OCI-LY7 (cell line): ENCODE measurements at regions not wholly inside any gene's neighbourhood (a gene's known extent, or its start where the extent isn't known, plus 50 kb on each side); places are given as distances from the start of the nearest gene placed in this dataset.

Experiments
- BruUV-seq: library from RNA; stranded (reverse); fragments of 400-500 nt; replicated peaks from 2 replicates; lab custom pipeline; 2021; lab: Mats Ljungman, UMichigan
- CTCF ChIA-PET: fragments of 300-600 bp; sonication (Branson Sonifier 250); formaldehyde crosslinking; loops from one replicate; lab custom pipeline; 2022; ENCODE audit warnings: antibody characterized with exemption; ENCODE audit not compliant: unreplicated experiment; lab: Charles Lee
- POLR2A ChIA-PET: fragments of 300-600 bp; sonication (Branson Sonifier 250); formaldehyde crosslinking; loops from one replicate; lab custom pipeline; 2022; ENCODE audit warnings: antibody characterized with exemption; lab: Charles Lee
- DNase-seq: peaks from one replicate; pipeline ENCODE4 v3.0.0-alpha.2; 2015; ENCODE audit warnings: low spot score
- H2AFZ ChIP-seq: fragments of 200-600 bp; sonication (generic), shearing (Covaris generic); 2 replicates; pipeline ENCODE4 v1.6.1; 2014; ENCODE audit warnings: mild to moderate bottlenecking, antibody characterized with exemption, low read length, moderate library complexity
- H3K27ac ChIP-seq: fragments of 200-600 bp; sonication (generic); 2 replicates; pipeline ENCODE4 v1.5.1; 2014; ENCODE audit warnings: mixed run types, low read depth, mild to moderate bottlenecking, moderate library complexity, low read length, inconsistent platforms; ENCODE audit not compliant: poor library complexity, severe bottlenecking
- H3K36me3 ChIP-seq: fragments of 200-600 bp; sonication (generic); 2 replicates; pipeline ENCODE4 v1.6.1; 2014; ENCODE audit warnings: mild to moderate bottlenecking, antibody characterized with exemption, low read length, moderate library complexity, mixed read lengths; ENCODE audit not compliant: insufficient read depth
- H3K4me1 ChIP-seq: fragments of 200-600 bp; sonication (generic); 2 replicates; pipeline ENCODE4 v1.5.1; 2014; ENCODE audit warnings: mild to moderate bottlenecking, low read length; ENCODE audit not compliant: insufficient read depth, poor library complexity, severe bottlenecking
- H3K4me2 ChIP-seq: fragments of 200-600 bp; sonication (generic); 2 replicates; pipeline ENCODE4 v1.6.1; 2014; ENCODE audit warnings: mild to moderate bottlenecking, low read length
- H3K4me3 ChIP-seq: fragments of 200-600 bp; sonication (generic); 2 replicates; pipeline ENCODE4 v1.5.1; 2014; ENCODE audit warnings: mild to moderate bottlenecking, low read depth, low read length; ENCODE audit not compliant: poor library complexity, severe bottlenecking
- H3K79me2 ChIP-seq: fragments of 200-600 bp; sonication (generic); 2 replicates; pipeline ENCODE4 v1.6.1; 2016; ENCODE audit warnings: low read depth, mild to moderate bottlenecking, low read length, moderate library complexity, mixed read lengths; ENCODE audit not compliant: insufficient read depth
- H3K9me2 ChIP-seq: fragments of 200-600 bp; sonication (generic); 2 replicates; pipeline ENCODE4 v1.6.1; 2016; ENCODE audit warnings: mild to moderate bottlenecking, low read length, mixed read lengths; ENCODE audit not compliant: insufficient read depth
- H3K9me3 ChIP-seq: fragments of 200-600 bp; sonication (generic); 2 replicates; pipeline ENCODE4 v1.6.1; 2014; ENCODE audit warnings: mild to moderate bottlenecking, mixed run types, low read length, mixed read lengths
- H4K20me1 ChIP-seq: fragments of 200-600 bp; sonication (generic); 2 replicates; pipeline ENCODE4 v1.6.1; 2014; ENCODE audit warnings: mild to moderate bottlenecking, antibody characterized with exemption, low read length, moderate library complexity, mixed read lengths; ENCODE audit not compliant: insufficient read depth
- EZH2phosphoT487 ChIP-seq: fragments of 200-600 bp; sonication (generic); IDR thresholded peaks from 2 replicates; pipeline ENCODE4 v1.6.1; 2018; ENCODE audit warnings: low read depth, borderline replicate concordance, mild to moderate bottlenecking, mixed run types, antibody characterized with exemption, low read length, moderate library complexity, mixed read lengths
- intact Hi-C: fragments of 100-400 bp; cut with micrococcal nuclease; formaldehyde crosslinking; loops from one replicate; pipeline ENCODE4 v1.10.0; 2022; ENCODE audit not compliant: unreplicated experiment
- TF ChIP-seq, protein P1 (sequence below): fragments of 200-600 bp; sonication (generic); conservative IDR thresholded peaks from 2 replicates; pipeline ENCODE4 v1.5.1; 2014; ENCODE audit warnings: mild to moderate bottlenecking, antibody characterized with exemption, low read length, moderate library complexity, mixed read lengths

DNA sequence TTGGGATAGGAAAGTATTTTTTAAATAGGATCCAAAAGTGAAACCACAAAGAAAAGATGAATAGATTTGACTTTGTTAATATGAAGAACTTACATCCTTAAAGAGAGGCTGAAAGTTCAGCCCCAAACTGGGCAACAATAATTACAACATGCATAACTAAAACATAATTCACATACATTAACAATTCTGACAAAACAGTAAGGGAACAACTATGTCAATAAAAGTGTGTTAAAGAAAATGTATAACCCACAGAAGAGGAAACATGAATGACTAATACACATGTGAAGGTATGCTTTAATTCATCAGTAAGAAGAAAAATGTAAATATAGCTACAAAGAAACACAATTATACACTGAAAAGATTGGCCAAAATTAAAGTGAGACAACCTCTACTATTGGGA, 1597.6 kb upstream of the MIR17HG start:
- H3K4me2 ChIP-seq = no peak overlapping the region
- TF ChIP-seq EZH2phosphoT487 = no peak
- TF ChIP-seq, protein P1, sequence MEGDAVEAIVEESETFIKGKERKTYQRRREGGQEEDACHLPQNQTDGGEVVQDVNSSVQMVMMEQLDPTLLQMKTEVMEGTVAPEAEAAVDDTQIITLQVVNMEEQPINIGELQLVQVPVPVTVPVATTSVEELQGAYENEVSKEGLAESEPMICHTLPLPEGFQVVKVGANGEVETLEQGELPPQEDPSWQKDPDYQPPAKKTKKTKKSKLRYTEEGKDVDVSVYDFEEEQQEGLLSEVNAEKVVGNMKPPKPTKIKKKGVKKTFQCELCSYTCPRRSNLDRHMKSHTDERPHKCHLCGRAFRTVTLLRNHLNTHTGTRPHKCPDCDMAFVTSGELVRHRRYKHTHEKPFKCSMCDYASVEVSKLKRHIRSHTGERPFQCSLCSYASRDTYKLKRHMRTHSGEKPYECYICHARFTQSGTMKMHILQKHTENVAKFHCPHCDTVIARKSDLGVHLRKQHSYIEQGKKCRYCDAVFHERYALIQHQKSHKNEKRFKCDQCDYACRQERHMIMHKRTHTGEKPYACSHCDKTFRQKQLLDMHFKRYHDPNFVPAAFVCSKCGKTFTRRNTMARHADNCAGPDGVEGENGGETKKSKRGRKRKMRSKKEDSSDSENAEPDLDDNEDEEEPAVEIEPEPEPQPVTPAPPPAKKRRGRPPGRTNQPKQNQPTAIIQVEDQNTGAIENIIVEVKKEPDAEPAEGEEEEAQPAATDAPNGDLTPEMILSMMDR = no peak
- no peaks in the 10 kb centered on the region for H4K20me1 ChIP-seq
- peaks cover 28% of the 10 kb centered on the region for H3K9me3 ChIP-seq
- no peak overlapping the region for H3K4me3 ChIP-seq
- no TSS peak for BruUV-seq
- H3K27ac ChIP-seq = no peak overlapping the region
- POLR2A ChIA-PET = interaction anchor here (0.6 to 2.5 kb wide), 2 partner anchors 14 to 891 kb away, joined by 3 to 8 read pairs; no protein-coding TSS in a partner anchor
- no peaks in the 10 kb centered on the region for H3K4me1 ChIP-seq
- H3K9me2 ChIP-seq = no peaks in the 10 kb centered on the region
- CTCF ChIA-PET = no interaction called here
- DNase-seq = no peak
- H2AFZ ChIP-seq = no peak overlapping the region
- intact Hi-C loops = no loop called here
- no peaks in the 10 kb centered on the region for H3K36me3 ChIP-seq
- no peaks in the 10 kb centered on the region for H3K79me2 ChIP-seq

DNA sequence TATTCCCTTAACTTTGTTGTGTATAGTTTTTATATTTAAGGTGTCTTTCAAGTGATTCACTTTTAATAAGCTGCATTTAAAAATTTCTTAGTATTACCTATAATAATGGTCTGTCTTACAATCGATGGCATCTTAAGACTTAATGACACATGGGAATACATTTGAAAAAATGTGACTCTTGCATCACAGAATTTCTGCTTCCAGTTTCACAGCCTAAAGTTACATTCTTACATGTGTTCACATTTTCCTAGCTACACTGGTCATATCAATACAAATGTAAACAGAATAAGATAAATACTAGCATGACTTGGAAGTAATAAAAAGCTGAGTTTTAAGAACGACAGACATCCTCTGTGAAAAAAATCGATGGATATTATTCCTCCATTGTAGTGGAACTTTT, 1597.1 kb upstream of the MIR17HG start:
- no peaks in the 10 kb centered on the region for H3K79me2 ChIP-seq
- TF ChIP-seq, protein P1 = no peak
- no peak for TF ChIP-seq EZH2phosphoT487
- no peaks in the 10 kb centered on the region for H3K4me1 ChIP-seq
- no peak overlapping the region for H2AFZ ChIP-seq
- BruUV-seq = no TSS peak
- H3K27ac ChIP-seq = no peak overlapping the region
- no peak overlapping the region for H3K4me2 ChIP-seq
- no peaks in the 10 kb centered on the region for H4K20me1 ChIP-seq
- no peak overlapping the region for H3K4me3 ChIP-seq
- ChIA-PET POLR2A (interaction anchor here (0.6 to 2.5 kb wide), 3 partner anchors 15 to 891 kb away, joined by 3 to 8 read pairs (median 3); no protein-coding TSS in a partner anchor), CTCF (no interaction called here)
- intact Hi-C loops = no loop called here
- no peaks in the 10 kb centered on the region for H3K9me2 ChIP-seq
- H3K36me3 ChIP-seq = no peaks in the 10 kb centered on the region
- peaks cover 30% of the 10 kb centered on the region for H3K9me3 ChIP-seq
- no peak for DNase-seq

- H3K9me3 ChIP-seq = peaks cover 38% of the 10 kb centered on the region
- H3K27ac ChIP-seq = no peak overlapping the region
- no peak for DNase-seq
- H3K4me1 ChIP-seq = no peaks in the 10 kb centered on the region
- H3K36me3 ChIP-seq = no peaks in the 10 kb centered on the region
- POLR2A ChIA-PET = interaction anchor here (0.6 to 2.5 kb wide), 6 partner anchors 16 to 1626 kb away, joined by 3 to 8 read pairs (median 4); no protein-coding TSS in a partner anchor
- H2AFZ ChIP-seq = no peak overlapping the region
- no peaks in the 10 kb centered on the region for H3K79me2 ChIP-seq
- intact Hi-C loops = no loop called here
- CTCF ChIA-PET = no interaction called here
- TF ChIP-seq, protein P1 = no peak
- TF ChIP-seq EZH2phosphoT487 = no peak
- H4K20me1 ChIP-seq = no peaks in the 10 kb centered on the region
- H3K4me3 ChIP-seq = no peak overlapping the region
- no peaks in the 10 kb centered on the region for H3K9me2 ChIP-seq
- H3K4me2 ChIP-seq = no peak overlapping the region
- BruUV-seq = no TSS peak
Measured at GRCh38 chr13:89751432-89751930, 1596.0 kb upstream of the MIR17HG start.
